GM18858 (cell line): ENCODE measurements at regions not wholly inside any gene's neighbourhood (a gene's known extent, or its start where the extent isn't known, plus 50 kb on each side); places are given as distances from the start of the nearest gene placed in this dataset.

Experiments used
- ATAC-seq: cut with Tn5 transposase; IDR thresholded peaks from one replicate; pipeline ENCODE4 v1.9.1; 2021; ENCODE audit not compliant: unreplicated experiment

DNA sequence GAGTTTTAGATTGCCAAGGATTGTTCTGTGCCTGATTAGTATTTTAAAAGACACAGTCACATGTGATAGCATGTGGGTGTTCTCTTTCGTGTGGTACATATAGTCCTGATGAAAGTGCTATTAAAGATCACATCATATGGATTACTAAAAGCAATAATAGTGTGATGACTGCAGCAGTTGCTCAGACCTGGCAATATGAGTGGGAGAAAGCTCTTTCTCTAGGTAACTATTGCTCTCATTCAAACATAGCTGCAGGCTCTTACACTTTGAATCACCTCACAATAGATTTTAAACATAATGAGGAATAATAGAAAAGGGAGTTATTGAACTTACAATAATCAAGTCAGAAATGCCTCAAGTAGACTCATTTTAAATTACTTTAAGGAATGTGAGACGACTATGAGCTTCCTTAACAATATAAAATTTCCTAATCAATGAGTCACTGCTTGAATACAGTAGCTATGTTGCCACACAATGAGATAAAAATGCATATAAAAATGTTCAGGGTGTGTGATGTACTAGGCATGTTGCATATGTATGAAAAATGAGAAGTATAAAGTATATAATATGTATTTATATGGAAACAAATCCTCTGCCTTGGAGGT is 452.1 kb downstream of the TMX3 start:
- no peak for ATAC-seq

DNA sequence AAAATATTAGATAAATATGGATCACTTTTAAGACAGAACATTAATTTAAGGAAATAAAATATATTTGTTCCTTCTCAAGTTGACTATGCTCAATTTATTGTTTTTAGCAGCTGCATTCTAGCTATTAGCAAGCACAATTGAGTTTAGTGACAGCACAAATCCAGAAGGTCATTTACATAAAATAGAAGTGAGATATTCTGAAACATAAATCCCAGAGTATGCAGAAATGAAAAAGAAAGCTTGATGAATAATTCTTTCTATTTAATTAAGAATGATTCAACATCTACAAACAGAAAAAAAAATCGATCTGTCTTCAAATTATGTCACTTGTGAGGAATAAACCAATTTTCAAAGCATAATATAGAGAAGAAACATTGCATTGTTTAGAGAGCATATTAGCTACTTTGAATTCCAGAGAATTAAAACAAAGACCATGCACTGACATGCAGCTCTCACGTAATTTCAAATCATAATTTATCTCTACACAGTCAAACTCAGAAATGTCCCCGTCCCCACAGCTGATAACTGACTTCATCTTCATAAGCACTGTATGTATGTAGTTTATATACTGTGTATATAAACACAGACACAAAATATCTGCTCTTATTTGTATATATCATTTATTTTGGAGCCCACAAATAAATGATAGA is 458.4 kb downstream of the TMX3 start:
- no peak for ATAC-seq

DNA sequence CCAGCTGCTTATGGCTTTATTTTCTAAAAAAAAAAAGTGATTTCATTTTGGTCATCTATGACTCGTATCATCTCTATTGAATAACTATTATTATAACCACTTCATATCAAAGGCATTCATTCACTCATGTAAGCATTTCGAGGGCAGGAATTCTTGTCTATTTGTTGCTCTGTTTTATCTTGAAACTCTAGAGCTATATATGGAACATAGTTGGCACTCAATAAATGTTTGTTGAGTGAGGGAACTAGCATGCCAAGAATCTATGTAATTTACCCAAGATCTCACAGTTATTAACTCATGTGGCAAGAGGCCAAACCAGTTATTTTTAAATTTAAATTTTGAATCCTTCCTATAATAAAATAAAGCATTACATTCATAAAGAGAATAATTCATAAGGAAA is 470.1 kb downstream of the TMX3 start:
- no peak for ATAC-seq

DNA sequence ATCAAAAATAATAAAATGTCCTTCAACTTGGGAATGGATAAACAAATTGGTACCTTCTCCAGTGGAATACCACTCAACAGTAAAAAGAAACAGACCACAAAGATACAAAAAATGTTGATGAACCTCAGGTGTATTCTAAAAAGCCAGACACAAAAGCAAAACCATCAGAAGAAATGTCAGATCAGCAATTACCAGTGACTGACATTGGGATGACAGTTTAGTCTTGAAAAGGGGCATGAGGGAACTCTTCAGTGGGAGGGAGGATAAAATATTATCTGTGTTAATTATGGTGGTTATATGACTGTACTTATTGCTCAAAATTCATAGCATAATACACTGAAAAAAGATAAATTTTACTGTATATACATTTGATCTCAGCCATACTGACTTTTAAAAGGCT is 473.0 kb downstream of the TMX3 start:
- ATAC-seq: no peak

DNA sequence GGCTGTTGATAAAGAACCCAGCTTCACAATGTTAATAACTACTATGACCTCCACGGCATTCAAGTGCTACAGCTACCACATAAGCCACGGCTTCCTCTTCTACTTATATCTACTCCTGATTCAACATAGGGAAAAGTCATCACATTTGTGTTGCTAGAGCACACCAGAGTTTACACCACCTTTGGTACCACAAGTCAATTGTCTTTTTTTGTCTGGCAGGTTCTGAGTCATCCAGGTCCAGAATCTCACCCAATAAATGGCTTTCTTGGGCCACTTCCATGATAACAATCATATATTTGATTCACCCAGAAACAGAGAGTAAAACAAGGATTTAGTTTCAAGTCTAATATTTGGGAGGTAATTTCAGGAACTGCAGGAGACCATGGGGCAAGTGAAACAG is 480.2 kb downstream of the TMX3 start:
- no peak for ATAC-seq

DNA sequence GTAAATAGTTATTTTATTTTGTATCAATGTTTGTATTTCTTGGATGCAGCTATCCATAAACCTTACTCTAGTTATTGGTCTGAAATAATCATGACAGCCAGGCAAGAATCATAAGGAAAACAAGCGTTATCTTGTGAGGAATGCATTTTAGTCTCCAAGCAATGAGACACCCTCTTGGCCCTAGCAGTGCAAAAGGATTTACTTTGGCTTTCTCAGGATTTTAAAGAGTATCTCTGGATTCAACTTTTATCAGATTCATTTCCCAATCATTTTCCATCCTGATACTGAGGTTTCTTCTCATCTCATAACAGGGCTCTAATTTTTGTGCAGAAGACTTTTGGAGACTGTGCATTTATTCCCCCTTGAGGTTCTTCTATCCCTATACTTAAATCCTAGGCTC is 480.8 kb downstream of the TMX3 start:
- no peak for ATAC-seq

DNA sequence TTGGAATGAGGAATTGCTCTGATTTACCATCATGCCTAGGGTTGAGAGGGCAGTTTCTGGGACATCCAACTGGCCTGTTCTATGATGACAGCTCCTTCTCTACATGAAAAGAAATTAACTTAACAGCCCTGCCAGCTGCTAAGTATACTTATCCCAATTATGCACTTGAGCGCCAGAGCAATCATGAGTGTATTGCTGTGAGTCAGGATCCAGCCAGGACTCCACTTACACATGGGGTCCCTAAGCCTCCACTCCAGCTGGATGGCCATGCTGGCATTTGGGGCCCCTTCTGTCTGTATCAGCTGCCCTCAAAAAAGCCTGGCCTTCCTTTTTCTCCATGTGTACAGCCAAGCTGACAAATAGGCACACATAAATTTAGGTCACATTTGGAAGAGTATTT is 481.9 kb downstream of the TMX3 start:
- ATAC-seq: no peak

DNA sequence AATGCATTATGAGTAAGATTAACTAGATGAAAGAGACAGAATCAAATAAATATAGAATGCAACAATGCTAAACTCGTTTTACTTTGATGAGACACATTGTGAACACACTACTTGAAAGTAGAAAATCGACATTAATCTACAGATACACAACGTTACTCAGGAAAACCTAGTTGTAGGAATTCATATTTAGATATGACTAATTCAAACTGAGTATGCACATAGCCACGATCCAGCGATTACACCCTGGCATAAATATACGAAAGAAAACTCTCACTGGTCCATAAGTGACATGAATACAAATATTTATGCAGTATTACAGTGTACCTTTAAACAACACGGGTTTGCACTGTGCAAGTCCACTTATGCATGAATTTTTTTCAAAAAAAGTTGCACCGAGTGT is 485.6 kb downstream of the TMX3 start:
- no peak for ATAC-seq

DNA sequence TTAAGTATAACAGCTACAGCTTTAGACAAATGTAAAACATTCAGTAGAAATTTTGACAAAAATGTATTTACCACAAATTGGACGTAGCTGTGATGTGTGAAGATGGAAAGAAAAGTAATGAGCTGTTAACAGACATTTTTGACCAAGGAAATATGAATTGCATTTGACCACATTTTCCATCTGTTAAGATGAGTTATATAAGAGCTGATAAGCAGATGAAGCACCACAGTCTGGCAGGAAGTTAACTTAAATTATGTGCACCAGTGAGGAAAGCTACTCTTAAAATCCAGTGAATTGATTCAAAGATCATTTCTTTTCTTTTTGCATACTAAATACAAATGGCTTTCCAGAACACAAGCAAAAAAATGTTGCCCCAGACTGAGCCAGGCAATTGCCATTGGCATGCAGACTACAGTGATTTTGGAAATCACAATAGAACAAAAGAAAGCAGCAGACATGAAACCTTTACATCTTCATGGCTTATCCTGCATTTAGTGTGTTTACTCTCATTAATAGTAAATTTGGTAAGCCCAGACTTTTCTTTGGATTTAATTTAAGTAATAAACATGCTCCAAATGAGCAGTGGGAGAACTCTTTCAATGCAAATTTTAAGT is 493.7 kb downstream of the TMX3 start:
- no peak for ATAC-seq

DNA sequence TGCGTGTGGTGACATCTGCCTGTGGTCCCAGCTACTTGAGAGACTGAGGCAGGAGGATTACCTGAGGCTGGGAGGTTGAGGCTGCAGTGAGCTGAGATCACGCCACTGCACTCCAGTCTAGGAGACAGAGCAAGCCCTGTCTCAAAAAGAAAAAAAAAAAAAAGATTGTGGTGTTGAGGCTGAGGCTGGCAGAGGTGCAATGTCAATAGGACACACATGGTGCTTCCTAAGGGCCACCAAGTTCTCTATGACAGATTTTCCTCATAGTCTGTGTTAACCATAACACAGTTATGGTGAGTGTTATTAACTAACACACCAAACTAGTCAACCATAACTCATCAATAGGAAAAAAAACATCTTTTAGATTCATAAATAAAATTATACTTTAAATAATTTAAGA is 494.4 kb downstream of the TMX3 start:
- ATAC-seq: no peak

DNA sequence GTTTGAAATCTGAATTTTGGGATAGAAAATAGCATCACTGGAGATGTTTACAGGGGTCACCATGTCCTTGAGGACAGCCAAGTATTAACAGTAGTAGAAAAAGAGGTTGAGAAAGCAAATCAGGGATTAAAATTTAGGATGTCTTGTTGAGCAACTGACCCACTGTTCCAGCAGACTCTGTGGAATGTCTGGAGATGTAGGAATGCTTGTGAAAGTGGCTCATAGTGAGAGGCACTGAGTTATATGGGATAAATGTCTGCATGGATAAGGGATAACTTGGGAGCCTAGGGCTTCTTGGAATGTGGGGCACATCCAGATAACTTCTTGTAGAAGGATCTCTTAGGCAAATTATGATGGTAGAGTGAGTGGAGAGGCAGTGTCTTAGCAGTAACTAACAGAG is 495.0 kb downstream of the TMX3 start:
- ATAC-seq: no peak

DNA sequence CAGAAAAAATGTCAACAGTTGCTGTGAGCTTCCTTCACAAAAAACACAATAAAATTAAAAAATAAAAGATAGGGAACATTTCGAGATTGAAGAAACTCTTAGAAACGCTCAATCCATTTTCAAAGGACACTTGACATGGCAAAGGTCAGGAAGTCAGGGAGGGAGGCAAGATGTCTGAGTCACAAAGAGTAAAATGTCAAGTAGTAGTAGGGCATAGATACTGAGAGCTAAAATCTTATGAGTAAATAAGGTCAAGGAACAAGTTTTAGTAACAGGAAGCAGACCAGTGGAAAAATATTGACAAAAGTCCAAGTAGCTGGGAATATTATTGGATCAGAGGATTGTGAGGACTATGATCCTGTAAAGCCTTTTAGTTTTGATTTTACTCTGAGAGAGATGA is 495.6 kb downstream of the TMX3 start:
- ATAC-seq: no peak

DNA sequence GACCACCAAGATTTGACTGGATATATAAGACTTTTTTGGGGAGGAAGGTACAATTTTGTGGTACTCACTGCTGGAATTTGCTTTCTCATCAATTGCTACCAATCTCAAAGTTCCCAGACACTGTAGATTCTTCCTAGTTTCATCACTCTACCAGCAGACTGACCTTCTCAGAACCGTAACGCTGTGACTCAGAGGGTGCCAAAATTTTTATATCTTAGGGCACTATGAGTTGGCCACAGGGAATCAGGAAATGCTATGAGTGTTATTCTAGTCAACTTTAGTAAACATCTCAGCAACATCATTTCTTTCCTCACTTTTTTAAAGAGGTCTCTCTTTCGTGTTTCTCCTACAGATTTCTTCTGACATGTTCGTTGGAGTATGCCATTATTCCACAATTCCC is 499.0 kb downstream of the TMX3 start:
- no peak for ATAC-seq

DNA sequence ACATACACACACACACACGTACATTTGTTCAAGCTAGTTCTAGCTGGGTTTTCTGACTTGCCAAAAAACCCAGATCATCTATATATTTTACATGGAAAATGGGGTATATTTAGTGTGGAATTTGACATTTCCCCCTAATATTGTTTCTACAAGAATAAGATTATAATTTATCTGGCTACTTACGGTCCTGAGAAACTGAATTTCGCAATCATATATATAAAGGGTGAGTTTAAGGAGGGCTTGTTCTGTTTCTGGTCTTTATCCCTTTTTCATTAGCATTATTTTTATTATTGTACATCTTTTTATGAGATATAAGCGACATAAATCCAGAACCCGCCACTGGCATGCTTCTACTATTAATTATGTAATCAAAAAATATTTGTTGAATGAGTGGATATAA is 528.9 kb downstream of the TMX3 start:
- ATAC-seq: no peak

DNA sequence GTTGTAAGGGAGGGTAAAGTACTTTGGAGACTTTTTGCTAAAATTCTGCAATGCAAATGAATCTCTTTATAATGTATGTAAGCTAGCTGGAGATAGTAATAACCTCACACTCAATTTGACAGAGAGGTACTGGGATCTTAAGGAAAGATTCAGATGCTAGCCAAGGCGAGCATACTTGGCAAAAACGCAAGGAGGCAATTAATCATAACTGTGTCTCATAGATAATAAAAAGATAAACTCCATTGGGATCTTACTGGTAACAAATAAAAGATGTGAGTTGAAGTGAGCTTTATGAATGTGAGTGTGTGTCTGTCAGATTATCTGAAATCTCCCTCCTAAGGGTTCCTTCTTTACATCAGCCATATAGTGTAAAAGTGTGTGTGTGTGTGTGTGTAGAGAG is 533.0 kb downstream of the TMX3 start:
- no peak for ATAC-seq

DNA sequence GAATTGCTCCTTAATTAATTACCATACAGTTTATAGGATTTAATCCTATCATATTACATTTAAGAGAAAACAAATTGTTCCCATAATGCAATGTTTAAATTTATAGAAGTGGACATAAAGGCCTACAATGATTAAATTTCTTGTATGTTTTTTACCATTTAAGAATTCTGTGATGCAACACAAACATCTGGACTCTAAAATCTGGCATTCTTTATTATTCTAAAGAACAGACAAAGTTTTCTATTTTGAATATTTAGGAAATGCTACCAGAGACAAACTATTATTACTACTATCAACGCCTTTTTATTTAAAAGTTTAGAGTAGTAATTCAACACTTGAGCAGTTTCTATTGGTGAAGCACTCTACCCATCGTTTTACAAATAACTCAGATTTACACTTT is 535.1 kb downstream of the TMX3 start:
- ATAC-seq: no peak

DNA sequence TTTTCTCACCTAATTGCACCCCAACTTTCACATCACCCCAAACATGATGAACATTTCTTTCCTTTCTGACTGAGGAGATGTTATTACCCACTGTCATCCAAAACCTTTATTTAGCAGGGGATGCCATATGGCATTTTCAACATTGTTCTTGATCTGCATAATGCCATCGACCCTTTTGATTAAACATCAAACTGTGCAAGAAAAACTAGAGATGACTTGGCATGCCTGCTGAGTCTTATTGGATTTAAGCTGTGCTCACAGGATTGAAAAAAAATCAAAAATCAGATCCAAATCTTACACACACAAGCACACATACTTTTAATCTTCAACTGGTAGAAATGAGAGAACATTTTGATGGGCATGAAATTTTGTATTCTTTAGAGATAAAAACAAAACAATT is 536.0 kb downstream of the TMX3 start:
- ATAC-seq: no peak

DNA sequence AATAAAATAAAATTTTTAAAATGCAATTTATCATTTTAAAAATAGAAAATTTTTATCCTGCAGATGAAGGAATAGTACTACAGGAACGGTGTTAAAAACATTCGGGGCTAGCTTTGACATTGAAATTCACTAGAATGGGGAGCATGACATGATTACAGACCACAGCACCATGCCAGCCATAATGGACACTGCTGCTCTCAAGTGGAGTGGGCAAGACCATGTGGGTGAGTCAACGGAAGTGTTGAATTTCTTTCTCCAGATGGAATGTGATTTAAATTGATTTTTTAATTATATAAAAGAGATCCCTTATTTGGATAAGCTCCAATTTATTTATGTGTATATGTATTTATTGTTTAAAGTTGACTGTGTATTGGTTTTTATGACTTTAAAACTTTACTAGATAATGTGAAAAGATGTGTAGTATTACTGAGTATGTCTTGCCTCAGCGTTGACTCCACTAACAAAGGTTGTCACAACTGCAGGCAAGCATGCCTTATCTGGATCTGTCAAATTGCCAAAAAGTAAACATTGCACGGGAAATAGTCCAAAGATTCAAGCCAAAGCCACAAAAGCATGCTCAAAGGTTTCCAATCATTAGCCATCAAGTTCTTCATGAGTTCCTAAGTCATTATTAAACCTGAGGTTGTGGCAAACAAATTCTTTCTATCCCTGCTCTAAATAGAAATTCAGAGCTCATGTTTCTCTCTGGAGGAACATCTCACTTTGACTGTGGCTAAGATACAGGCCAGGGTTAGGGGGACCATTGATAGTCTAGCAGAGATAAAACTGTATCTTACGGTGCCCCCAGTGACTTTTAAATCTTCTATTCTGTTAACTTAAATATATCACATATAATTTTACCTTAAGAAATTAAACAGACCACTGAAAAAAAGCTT is 536.9 kb downstream of the TMX3 start:
- ATAC-seq: no peak

DNA sequence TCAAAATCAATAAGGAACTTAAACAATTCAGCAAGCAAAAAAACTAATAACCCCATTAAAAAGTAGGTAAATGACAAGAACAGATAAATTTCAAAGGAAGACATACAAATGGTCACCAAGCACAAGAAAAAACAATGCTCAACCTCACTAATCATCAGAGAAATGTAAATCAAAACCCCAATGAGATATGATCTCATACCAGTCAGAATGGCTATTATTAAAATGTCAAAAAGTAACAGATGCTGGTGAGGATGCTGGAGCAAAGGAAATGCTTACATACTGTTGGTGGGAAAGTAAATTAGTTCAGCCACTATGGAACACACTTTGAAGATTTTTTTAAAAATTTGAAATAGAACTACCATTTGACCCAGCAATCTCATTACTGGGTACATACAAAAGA is 538.0 kb downstream of the TMX3 start:
- no peak for ATAC-seq

DNA sequence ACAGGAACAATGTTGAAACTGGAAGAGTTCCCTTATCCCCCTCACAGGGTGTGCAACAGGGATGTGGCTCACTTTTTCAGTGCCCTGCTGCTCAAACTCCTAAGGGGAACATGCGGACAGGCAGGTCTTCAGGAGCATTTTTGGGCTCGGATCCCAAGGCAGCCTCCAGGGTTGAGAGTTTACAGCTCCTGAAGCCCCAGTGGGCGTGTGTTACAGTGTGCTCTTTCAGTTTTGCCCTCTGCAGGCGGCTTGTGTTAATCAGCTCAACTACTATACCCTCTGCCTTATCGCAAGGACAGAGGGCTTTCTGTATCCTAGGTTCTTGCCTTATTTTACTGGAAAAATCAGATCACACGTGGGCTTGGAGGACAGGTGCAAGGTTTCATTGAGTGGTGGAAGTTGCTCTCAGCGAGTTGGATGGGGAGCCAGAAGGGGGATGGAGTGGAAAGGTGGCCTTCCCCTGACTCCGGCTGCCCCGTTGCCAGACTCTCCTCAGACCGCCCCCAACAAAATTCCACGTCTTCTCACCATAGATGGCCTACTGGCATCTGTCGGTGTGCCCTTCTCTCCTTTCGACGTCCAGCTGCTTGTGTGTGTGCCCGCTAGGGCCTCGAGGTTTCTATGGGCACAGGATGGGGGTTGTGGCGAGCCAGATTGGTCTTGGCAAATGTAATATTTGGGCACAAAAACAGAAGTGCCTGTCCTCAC is 541.9 kb downstream of the TMX3 start:
- no peak for ATAC-seq

DNA sequence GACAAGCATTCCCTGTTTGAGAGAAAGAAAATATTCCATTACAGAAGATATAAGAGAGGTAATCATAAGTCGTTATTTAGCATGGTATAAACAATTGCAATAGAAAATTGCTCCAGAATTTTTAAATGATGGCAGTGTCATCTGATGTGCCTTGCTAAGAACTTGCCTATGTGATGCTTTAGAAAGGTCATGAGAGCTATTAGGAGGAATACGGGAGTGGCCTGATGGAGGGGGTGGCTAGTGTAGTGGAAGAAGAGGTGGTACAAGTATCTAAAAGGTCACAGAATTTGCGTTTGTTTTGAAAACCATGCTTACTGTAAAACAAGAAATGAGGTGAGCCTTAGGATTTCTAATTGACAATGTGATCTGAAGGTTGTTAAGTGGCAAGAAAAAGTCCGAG is 550.0 kb downstream of the TMX3 start:
- ATAC-seq: no peak
